ENCODE measurements at regions not wholly inside any gene's neighbourhood (a gene's known extent, or its start where the extent isn't known, plus 50 kb on each side); places are given as distances from the start of the nearest gene placed in this dataset.

GRCh38 chr4:130197946-130198345 is 1102.0 kb downstream of the C4orf33 start:
- DNase-seq, result no peak

- no peak for DNase-seq
These were observed 1107.6 kb downstream of the C4orf33 start for GRCh38 chr4:130203571-130203970.

- no peak for DNase-seq
These were observed 1114.9 kb downstream of the C4orf33 start for GRCh38 chr4:130210864-130211263.

- no peak for DNase-seq
These were observed 1118.3 kb downstream of the C4orf33 start for GRCh38 chr4:130214268-130214667.

- DNase-seq, result no peak
These were observed 1137.6 kb downstream of the C4orf33 start for GRCh38 chr4:130233377-130234047.

GRCh38 chr4:130238121-130238520 is 1142.2 kb downstream of the C4orf33 start:
- DNase-seq, result no peak

GRCh38 chr4:130249002-130249401 is 1153.0 kb downstream of the C4orf33 start:
- no peak for DNase-seq

GRCh38 chr4:130257271-130257670 is 1161.3 kb downstream of the C4orf33 start:
- DNase-seq, result no peak

GRCh38 chr4:130266814-130267213 is 1170.9 kb downstream of the C4orf33 start:
- DNase-seq, result no peak

GRCh38 chr4:130288576-130288975 is 1192.6 kb downstream of the C4orf33 start:
- DNase-seq, result no peak

GRCh38 chr4:130293692-130294091 is 1197.7 kb downstream of the C4orf33 start:
- DNase-seq, result no peak

- no peak for DNase-seq
These were observed 1200.5 kb downstream of the C4orf33 start for GRCh38 chr4:130296448-130296847.

- DNase-seq, result no peak
These were observed 1210.6 kb downstream of the C4orf33 start for GRCh38 chr4:130306566-130306965.

- no peak for DNase-seq
These were observed 1213.3 kb downstream of the C4orf33 start for GRCh38 chr4:130309221-130309620.

- no peak for DNase-seq
These were observed 1226.5 kb downstream of the C4orf33 start for GRCh38 chr4:130322439-130322838.

- no peak for DNase-seq
These were observed 1233.1 kb downstream of the C4orf33 start for GRCh38 chr4:130329036-130329435.

- DNase-seq, result no peak
These were observed 1237.3 kb downstream of the C4orf33 start for GRCh38 chr4:130333241-130333759.

GRCh38 chr4:130335417-130336194 is 1239.7 kb downstream of the C4orf33 start:
- DNase-seq, result no peak

GRCh38 chr4:130336585-130337217 is 1240.7 kb downstream of the C4orf33 start:
- DNase-seq, result no peak

GRCh38 chr4:130338851-130339250 is 1242.9 kb downstream of the C4orf33 start:
- no peak for DNase-seq

- no peak for DNase-seq
These were observed 1253.8 kb downstream of the C4orf33 start for GRCh38 chr4:130349745-130350144.

- no peak for DNase-seq
These were observed 1260.9 kb downstream of the C4orf33 start for GRCh38 chr4:130356873-130357272.

GRCh38 chr4:130359542-130359941 is 1263.6 kb downstream of the C4orf33 start:
- no peak for DNase-seq

- DNase-seq, result no peak
These were observed 1265.7 kb downstream of the C4orf33 start for GRCh38 chr4:130361616-130362015.
